ENCODE measurements at regions not wholly inside any gene's neighbourhood (a gene's known extent, or its start where the extent isn't known, plus 50 kb on each side); places are given as distances from the start of the nearest gene placed in this dataset.

- no peak for TF ChIP-seq EP300 (IDR thresholded peaks at IDR 0.05)
- no peak for TF ChIP-seq CTCF (IDR thresholded peaks at IDR 0.05)
- TF ChIP-seq POLR2A (IDR thresholded peaks at IDR 0.05) = no peak
Measured at GRCh38 chr20:52251827-52252226, 60.2 kb upstream of the ZFP64 start.
